CD4-positive, alpha-beta T cell treated with Interleukin-15 for 4 hours (primary cell): ENCODE measurements at regions not wholly inside any gene's neighbourhood (a gene's known extent, or its start where the extent isn't known, plus 50 kb on each side); places are given as distances from the start of the nearest gene placed in this dataset.
"Not testable (repeated sequence)": the region's sequence is repeated elsewhere in the genome, so short reads cannot be mapped to it uniquely, and the experiment has no call there.

Experiments used
- DNase-seq: peaks from one replicate; pipeline ENCODE4 v3.0.0-alpha.2; 2020; ENCODE audit warnings: low spot score

GRCh38 chr1:38500891-38501290 is 358.7 kb downstream of the RRAGC start:
- DNase-seq = no peak

- no peak for DNase-seq
These were observed 359.2 kb downstream of the RRAGC start for GRCh38 chr1:38500352-38500751.

- DNase-seq = no peak
These were observed 360.9 kb downstream of the RRAGC start for GRCh38 chr1:38498686-38499085.

- DNase-seq = no peak
These were observed 361.5 kb downstream of the RRAGC start for GRCh38 chr1:38497921-38498656.

- not testable (repeated sequence) for DNase-seq
These were observed 366.3 kb downstream of the RRAGC start for GRCh38 chr1:38493306-38493705.

GRCh38 chr1:38489844-38490270 is 369.7 kb downstream of the RRAGC start:
- DNase-seq = peak; percentile 18

- no peak for DNase-seq
These were observed 371.2 kb downstream of the RRAGC start for GRCh38 chr1:38488162-38488898.

- no peak for DNase-seq
These were observed 372.2 kb downstream of the RRAGC start for GRCh38 chr1:38487396-38487795.

- no peak for DNase-seq
These were observed 373.5 kb downstream of the RRAGC start for GRCh38 chr1:38486085-38486484.

- DNase-seq = no peak
These were observed 377.4 kb downstream of the RRAGC start for GRCh38 chr1:38481871-38482826.

GRCh38 chr1:38479662-38480061 is 379.9 kb downstream of the RRAGC start:
- not testable (repeated sequence) for DNase-seq

GRCh38 chr1:38477811-38478210 is 381.8 kb downstream of the RRAGC start:
- DNase-seq = no peak

- no peak for DNase-seq
These were observed 382.8 kb downstream of the RRAGC start for GRCh38 chr1:38476850-38477178.

- no peak for DNase-seq
These were observed 383.3 kb downstream of the RRAGC start for GRCh38 chr1:38476111-38476849.

- DNase-seq = no peak
These were observed 384.0 kb downstream of the RRAGC start for GRCh38 chr1:38475624-38476005.

GRCh38 chr1:38474738-38475623 is 384.6 kb downstream of the RRAGC start:
- DNase-seq = no peak

- DNase-seq = no peak
These were observed 393.1 kb downstream of the RRAGC start for GRCh38 chr1:38466487-38466886.

- no peak for DNase-seq
These were observed 394.1 kb downstream of the RRAGC start for GRCh38 chr1:38465460-38465859.

- no peak for DNase-seq
These were observed 395.4 kb downstream of the RRAGC start for GRCh38 chr1:38464071-38464661.

- no peak for DNase-seq
These were observed 396.5 kb downstream of the RRAGC start for GRCh38 chr1:38463074-38463473.

GRCh38 chr1:38456531-38456876 is 403.1 kb downstream of the RRAGC start:
- DNase-seq = no peak
